ENCODE measurements at regions not wholly inside any gene's neighbourhood (a gene's known extent, or its start where the extent isn't known, plus 50 kb on each side); places are given as distances from the start of the nearest gene placed in this dataset.
"Not testable (repeated sequence)": the region's sequence is repeated elsewhere in the genome, so short reads cannot be mapped to it uniquely, and the experiment has no call there.

DNA sequence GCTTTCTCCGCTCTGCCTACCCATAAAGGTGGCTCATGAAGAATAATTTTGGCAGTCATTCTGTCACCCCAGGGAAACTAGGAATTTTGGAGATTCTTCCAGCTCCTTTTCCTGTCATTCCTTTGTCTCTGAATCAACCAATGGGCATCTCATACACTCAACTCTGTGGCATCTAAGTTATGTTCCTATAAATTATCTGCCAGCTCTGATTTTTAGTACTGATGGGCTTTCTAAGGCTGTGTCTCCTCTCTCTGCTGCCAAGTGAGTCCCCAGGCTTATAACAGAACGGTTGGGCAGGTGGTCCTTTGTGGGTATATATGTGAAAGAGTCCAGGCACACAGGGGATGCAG lies 226.8 kb downstream of the NMUR2 start:
- TF ChIP-seq, protein P1, sequence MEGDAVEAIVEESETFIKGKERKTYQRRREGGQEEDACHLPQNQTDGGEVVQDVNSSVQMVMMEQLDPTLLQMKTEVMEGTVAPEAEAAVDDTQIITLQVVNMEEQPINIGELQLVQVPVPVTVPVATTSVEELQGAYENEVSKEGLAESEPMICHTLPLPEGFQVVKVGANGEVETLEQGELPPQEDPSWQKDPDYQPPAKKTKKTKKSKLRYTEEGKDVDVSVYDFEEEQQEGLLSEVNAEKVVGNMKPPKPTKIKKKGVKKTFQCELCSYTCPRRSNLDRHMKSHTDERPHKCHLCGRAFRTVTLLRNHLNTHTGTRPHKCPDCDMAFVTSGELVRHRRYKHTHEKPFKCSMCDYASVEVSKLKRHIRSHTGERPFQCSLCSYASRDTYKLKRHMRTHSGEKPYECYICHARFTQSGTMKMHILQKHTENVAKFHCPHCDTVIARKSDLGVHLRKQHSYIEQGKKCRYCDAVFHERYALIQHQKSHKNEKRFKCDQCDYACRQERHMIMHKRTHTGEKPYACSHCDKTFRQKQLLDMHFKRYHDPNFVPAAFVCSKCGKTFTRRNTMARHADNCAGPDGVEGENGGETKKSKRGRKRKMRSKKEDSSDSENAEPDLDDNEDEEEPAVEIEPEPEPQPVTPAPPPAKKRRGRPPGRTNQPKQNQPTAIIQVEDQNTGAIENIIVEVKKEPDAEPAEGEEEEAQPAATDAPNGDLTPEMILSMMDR (IDR thresholded peaks at IDR 0.05; ENCODE audit: unreplicated experiment), result no peak
- Mint-ChIP-seq H3K27ac (ENCODE audit: unreplicated experiment) (no peak overlapping the region), H3K4me1 (ENCODE audit: unreplicated experiment) (no peaks in the 10 kb centered on the region), H3K4me3 (ENCODE audit: unreplicated experiment) (no peak overlapping the region), H3K27me3 (ENCODE audit: unreplicated experiment) (peaks cover 3% of the 10 kb centered on the region), H3K9me3 (ENCODE audit: unreplicated experiment) (peaks cover 11% of the 10 kb centered on the region), H3K36me3 (ENCODE audit: low read depth, unreplicated experiment) (no peaks in the 10 kb centered on the region)
- DNase-seq (ENCODE audit: low spot score), result no peak

DNA sequence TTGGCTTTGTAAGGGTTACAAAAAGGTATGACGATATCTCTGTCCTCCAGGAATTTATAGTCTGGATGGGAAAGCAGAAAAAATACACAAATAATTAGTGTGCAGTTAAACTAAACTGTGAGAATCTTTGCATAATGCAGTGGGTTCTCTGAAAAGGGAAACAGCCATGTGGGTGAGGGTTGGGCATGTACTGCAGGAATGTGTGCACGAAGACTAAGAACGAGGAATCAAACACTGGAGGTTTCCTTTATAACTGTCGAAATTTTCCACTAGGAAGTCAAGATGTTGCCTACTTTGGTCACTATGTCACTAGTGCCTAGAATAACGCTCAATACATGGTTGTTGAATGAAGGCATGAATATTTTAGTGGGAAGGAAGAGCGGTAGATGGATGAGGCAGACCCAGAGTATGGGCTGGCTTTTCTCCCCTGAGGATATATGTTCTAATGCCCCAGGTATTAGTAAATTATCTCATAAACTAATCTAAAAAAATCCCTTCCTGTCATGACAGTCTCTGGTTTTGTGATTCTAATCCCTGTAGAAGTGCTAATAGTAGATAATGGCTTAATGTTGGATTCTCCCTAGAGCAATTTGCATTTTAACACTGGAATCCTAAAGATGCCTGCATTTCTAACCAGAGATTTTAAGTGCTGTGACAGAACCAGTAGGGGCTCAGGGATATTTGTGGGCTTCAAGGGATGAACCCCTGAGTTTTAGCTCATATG lies 227.3 kb downstream of the NMUR2 start:
- Mint-ChIP-seq H3K27ac (ENCODE audit: unreplicated experiment) (no peak overlapping the region), H3K27me3 (ENCODE audit: unreplicated experiment) (peaks cover 3% of the 10 kb centered on the region), H3K36me3 (ENCODE audit: low read depth, unreplicated experiment) (no peaks in the 10 kb centered on the region), H3K4me3 (ENCODE audit: unreplicated experiment) (no peak overlapping the region), H3K4me1 (ENCODE audit: unreplicated experiment) (no peaks in the 10 kb centered on the region), H3K9me3 (ENCODE audit: unreplicated experiment) (peaks cover 11% of the 10 kb centered on the region)
- TF ChIP-seq, protein P1 (IDR thresholded peaks at IDR 0.05; ENCODE audit: unreplicated experiment), result no peak
- no peak for DNase-seq (ENCODE audit: low spot score)

DNA sequence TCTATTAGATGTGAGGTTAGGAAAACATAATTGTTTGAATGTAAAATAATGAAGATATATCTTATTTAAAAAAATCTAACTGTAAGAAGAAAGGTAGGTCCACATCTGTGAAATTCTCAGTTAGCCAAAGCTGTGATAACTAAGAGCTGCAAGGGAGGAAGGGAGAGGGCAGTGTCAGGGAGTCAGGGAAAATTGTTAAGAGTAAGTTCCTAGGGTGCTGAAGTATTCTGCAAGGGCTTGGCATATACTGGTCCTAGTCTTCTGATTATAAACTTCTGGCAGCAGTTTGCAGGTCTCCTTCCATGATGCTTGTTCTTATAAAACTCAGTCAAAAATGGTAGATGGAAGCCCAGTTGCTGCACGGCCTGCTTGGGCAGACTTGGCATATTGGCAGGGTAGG lies 233.2 kb downstream of the NMUR2 start:
- Mint-ChIP-seq H3K36me3 (ENCODE audit: low read depth, unreplicated experiment) (no peaks in the 10 kb centered on the region), H3K4me3 (ENCODE audit: unreplicated experiment) (no peak overlapping the region), H3K27me3 (ENCODE audit: unreplicated experiment) (peaks cover 1% of the 10 kb centered on the region), H3K4me1 (ENCODE audit: unreplicated experiment) (no peaks in the 10 kb centered on the region), H3K27ac (ENCODE audit: unreplicated experiment) (no peak overlapping the region), H3K9me3 (ENCODE audit: unreplicated experiment) (no peaks in the 10 kb centered on the region)
- TF ChIP-seq, protein P1 (IDR thresholded peaks at IDR 0.05; ENCODE audit: unreplicated experiment), result no peak
- no peak for DNase-seq (ENCODE audit: low spot score)

DNA sequence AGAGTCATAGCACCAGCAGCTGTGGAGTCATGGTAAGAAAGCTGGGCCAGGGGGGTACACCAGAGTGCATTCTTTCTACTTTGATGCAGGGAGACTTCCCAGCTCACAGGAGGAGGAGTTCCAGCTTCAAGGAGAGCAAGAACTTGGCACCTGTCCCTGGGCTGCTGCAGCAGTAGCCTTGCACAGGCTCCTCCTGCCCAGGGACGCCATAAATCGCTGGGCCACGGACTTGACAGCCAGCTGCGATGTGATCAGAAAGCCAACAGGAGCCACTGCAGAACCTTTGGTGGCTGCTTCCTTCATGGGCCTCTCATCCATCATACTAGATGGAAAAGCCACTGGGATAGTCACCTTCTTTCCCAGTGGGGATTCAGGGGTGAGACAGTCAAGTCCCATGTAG lies 234.7 kb downstream of the NMUR2 start:
- Mint-ChIP-seq H3K36me3 (ENCODE audit: low read depth, unreplicated experiment) (no peaks in the 10 kb centered on the region), H3K4me1 (ENCODE audit: unreplicated experiment) (no peaks in the 10 kb centered on the region), H3K27me3 (ENCODE audit: unreplicated experiment) (peaks cover 1% of the 10 kb centered on the region), H3K27ac (ENCODE audit: unreplicated experiment) (no peak overlapping the region), H3K9me3 (ENCODE audit: unreplicated experiment) (no peaks in the 10 kb centered on the region), H3K4me3 (ENCODE audit: unreplicated experiment) (no peak overlapping the region)
- TF ChIP-seq, protein P1 (IDR thresholded peaks at IDR 0.05; ENCODE audit: unreplicated experiment), result no peak
- DNase-seq (ENCODE audit: low spot score), result no peak

DNA sequence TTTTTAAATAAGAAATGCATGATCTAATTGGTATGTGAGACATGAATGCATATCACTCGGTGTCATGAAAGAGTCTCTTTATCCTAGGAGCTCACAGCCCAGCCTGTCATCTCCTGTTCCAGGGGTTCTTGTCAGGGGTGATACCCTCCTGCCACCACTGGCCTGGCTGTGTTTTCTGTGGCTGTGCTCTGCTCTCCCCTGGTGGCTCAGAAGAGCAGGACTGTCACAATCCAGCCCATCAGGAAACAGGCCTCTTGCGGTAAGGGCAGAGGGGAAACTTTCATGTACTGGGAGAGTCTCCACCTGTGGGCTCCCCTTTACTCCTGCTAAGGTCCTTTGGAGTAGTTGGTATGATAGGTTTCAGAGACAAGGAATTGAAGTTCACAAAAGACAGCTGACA lies 240.2 kb upstream of the GLRA1 start:
- H3K9me3 Mint-ChIP-seq (ENCODE audit: unreplicated experiment), result no peaks in the 10 kb centered on the region
- DNase-seq (ENCODE audit: low spot score), result peak; percentile 13
- no peaks in the 10 kb centered on the region for H3K36me3 Mint-ChIP-seq (ENCODE audit: low read depth, unreplicated experiment)
- no peak overlapping the region for H3K4me3 Mint-ChIP-seq (ENCODE audit: unreplicated experiment)
- no peaks in the 10 kb centered on the region for H3K4me1 Mint-ChIP-seq (ENCODE audit: unreplicated experiment)
- no peak overlapping the region for H3K27ac Mint-ChIP-seq (ENCODE audit: unreplicated experiment)
- peaks cover 2% of the 10 kb centered on the region for H3K27me3 Mint-ChIP-seq (ENCODE audit: unreplicated experiment)
- TF ChIP-seq, protein P1 (IDR thresholded peaks at IDR 0.05; ENCODE audit: unreplicated experiment), result no peak

DNA sequence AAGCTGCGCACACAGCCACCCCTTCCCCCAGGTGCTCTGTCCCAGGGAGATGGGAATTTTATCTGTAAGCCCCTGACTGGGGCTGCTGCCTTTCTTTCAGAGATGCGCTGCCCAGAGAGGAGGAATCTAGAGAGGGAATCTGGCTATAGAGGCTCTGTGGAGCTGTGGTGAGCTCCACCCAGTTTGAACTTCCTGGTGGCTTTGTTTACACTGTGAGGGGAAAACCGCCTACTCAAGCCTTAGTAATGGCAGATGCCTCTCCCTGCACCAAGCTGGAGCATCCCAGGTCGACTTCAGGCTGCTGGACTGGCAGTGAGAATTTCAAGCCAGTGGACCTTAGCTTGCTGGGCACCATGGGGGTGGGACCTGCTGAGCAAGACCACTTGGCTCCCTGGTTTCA lies 235.2 kb upstream of the GLRA1 start:
- not testable (repeated sequence) for H3K4me3 Mint-ChIP-seq (ENCODE audit: unreplicated experiment); DNase-seq (ENCODE audit: low spot score); H3K4me1 Mint-ChIP-seq (ENCODE audit: unreplicated experiment); H3K36me3 Mint-ChIP-seq (ENCODE audit: low read depth, unreplicated experiment); H3K27ac Mint-ChIP-seq (ENCODE audit: unreplicated experiment); H3K9me3 Mint-ChIP-seq (ENCODE audit: unreplicated experiment); H3K27me3 Mint-ChIP-seq (ENCODE audit: unreplicated experiment)

DNA sequence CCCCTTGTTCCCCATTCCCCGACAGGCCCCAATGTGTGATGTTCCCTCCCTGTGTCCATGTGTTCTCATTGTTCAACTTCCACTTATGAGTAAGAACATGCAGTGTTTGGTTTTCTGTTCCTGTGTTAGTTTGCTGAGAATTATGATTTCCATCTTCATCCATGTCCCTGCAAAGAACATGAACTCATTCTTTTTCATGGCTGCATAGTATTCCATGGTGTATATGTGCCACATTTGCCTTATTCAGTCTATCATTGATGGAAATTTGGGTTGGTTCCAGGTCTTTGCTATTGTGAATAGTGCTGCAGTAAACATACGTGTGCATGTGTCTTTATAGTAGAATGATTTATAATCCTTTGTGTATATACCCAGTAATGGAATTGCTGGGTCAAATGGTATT lies 229.8 kb upstream of the GLRA1 start:
- H3K9me3 Mint-ChIP-seq (ENCODE audit: unreplicated experiment), result not testable (repeated sequence)

More for the DNA sequence above, 229.8 kb upstream of the GLRA1 start:
- H3K4me1 Mint-ChIP-seq (ENCODE audit: unreplicated experiment); H3K36me3 Mint-ChIP-seq (ENCODE audit: low read depth, unreplicated experiment); H3K27ac Mint-ChIP-seq (ENCODE audit: unreplicated experiment); H3K4me3 Mint-ChIP-seq (ENCODE audit: unreplicated experiment); DNase-seq (ENCODE audit: low spot score); H3K27me3 Mint-ChIP-seq (ENCODE audit: unreplicated experiment): not testable (repeated sequence)

Data from endothelial cell (in vitro differentiated cells).